Keratinocyte (primary cell): ENCODE measurements at regions not wholly inside any gene's neighbourhood (a gene's known extent, or its start where the extent isn't known, plus 50 kb on each side); places are given as distances from the start of the nearest gene placed in this dataset.

ENCODE experiments used
- EZH2 ChIP-seq: IDR thresholded peaks from one replicate; pipeline ENCODE4 v1.6.1; 2012; ENCODE audit warnings: inconsistent platforms, mild to moderate bottlenecking, low read length, moderate library complexity
- TF ChIP-seq, protein P1 (sequence below), 3 experiments: IDR thresholded peaks in 1 of 3; conservative IDR thresholded peaks in 1 of 3; optimal IDR thresholded peaks in 1 of 3; 2 replicates in 2 of 3; 3 replicates in 1 of 3; pipeline versions ENCODE3 to v1.5.1; 2011; ENCODE audit warnings: low read length in 3 of 3, mild to moderate bottlenecking in 3 of 3, moderate library complexity in 2 of 3, control low read depth in 1 of 3, inconsistent platforms in 1 of 3; ENCODE audit not compliant: insufficient read depth in 2 of 3; ENCODE audit errors: extremely low read depth in 1 of 3

DNA sequence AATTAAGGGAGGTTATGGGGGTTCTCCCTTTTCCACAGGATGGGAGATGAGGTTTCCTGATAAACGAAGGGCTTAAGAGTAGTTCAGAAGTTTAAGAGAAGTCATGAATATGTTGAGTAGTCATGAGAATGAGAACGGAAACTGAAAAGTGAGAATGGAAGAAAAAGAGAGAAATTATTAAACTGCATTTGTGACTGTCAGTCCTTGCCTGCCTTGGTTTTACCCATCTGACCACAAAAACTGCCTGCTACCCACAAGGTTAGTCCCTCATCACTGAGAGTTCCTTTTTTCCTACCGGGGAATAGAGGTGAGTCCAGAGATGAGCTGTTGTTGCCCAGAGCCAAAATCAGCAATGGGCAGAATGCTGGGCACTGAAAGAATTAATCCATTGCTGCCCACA is 174.1 kb upstream of the BET1 start:
- TF ChIP-seq, protein P1, sequence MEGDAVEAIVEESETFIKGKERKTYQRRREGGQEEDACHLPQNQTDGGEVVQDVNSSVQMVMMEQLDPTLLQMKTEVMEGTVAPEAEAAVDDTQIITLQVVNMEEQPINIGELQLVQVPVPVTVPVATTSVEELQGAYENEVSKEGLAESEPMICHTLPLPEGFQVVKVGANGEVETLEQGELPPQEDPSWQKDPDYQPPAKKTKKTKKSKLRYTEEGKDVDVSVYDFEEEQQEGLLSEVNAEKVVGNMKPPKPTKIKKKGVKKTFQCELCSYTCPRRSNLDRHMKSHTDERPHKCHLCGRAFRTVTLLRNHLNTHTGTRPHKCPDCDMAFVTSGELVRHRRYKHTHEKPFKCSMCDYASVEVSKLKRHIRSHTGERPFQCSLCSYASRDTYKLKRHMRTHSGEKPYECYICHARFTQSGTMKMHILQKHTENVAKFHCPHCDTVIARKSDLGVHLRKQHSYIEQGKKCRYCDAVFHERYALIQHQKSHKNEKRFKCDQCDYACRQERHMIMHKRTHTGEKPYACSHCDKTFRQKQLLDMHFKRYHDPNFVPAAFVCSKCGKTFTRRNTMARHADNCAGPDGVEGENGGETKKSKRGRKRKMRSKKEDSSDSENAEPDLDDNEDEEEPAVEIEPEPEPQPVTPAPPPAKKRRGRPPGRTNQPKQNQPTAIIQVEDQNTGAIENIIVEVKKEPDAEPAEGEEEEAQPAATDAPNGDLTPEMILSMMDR (optimal IDR thresholded peaks at IDR 0.05 in 1 of 3, IDR thresholded peaks at IDR 0.05 in 1 of 3, conservative IDR thresholded peaks at IDR 0.05 in 1 of 3; ENCODE audit: extremely low read depth in 1 of 3, insufficient read depth in 2 of 3, low read length in 3 of 3) = no peak
- TF ChIP-seq EZH2 = no peak
